ENCODE measurements at regions not wholly inside any gene's neighbourhood (a gene's known extent, or its start where the extent isn't known, plus 50 kb on each side); places are given as distances from the start of the nearest gene placed in this dataset.
"Not testable (repeated sequence)": the region's sequence is repeated elsewhere in the genome, so short reads cannot be mapped to it uniquely, and the experiment has no call there.

GRCh38 chr2:167592441-167592840 is 655.0 kb downstream of the STK39 start:
- DNase-seq (ENCODE audit: low read depth), result no peak

DNA sequence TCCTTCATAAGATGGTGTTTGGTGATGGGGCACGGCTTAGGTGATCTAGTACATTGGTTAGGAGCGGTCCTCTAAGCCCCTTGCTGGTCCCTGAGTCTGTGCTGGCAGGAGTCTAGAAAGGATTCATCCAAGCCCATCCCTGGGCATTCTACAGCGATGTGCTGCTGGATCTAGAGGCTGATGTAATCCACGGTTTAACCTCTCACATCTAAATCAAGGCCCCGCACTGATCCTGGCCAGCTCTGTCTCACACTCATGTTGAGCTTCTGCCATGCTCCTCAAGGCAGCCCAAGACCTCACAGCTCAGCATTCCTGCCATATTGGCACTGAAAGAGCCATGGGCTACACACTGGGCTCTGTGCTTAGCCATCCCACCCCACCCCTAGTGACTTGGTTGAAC is 664.8 kb downstream of the STK39 start:
- no peak for DNase-seq (ENCODE audit: low read depth)

DNA sequence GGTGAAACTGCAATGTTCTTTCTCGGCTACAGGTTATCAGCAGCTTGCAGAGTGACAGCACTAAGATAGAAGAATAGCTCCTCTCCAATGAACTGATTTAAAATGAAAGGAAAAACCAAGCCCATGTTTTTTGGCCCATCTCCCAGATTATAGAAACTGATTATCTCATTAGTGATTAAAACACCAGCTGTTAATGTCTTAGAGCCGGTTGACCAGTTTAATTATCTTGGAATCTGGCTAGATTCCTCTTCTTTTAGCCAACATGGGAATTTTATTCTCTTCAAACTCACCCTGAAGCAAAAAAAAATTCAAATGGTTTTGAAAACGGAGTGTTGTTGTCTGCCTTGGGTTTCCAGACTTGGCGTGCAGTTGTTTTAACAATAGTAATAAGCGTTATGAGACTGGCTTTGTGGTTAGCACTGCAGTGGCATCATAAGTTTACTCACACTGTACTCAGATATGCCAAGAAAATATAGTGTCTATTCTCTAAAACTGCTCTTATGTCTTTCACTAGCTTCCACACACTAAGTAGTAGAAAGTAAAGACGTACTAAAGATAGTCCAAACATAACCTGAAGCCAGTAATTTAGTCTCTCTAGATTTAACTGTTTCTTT is 665.3 kb downstream of the STK39 start:
- peak; percentile 17 for DNase-seq (ENCODE audit: low read depth)

DNA sequence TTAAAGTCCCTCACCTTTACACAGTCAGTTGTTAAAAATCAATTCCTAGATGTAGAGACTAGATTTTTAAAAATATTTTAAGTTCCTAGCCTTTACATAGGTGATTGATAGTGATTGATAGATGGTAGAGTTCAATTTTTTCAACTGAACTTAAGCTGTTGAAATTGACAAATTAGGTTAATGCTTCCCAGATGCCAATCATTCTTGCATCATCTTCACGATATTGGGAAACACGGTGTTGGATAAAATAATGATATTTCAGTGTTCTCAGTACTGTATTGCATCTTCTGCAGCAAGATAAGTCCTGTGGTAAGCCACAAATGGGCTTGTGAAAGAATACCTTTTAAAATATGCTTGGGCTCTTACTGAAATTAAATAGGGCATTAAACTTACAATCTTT is 667.6 kb downstream of the STK39 start:
- DNase-seq (ENCODE audit: low read depth), result no peak

DNA sequence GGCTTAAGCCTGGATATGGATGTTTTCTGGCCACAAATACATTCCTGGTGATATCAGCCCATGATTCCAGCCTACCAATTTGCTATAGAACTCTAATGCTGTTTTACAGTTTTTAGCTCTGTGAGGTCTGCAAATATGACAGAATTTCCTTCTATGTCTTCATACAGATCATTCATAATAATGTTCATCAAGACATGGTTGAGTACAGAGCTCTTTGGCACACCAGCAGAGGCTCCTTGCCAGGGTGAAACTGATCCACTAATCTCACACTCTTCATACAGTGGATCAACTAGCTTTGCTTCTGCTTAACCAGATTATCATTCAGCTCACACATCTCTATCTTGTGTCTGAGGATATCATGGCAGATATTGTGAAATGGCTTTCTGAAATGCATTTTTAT is 672.1 kb downstream of the STK39 start:
- DNase-seq (ENCODE audit: low read depth), result no peak

DNA sequence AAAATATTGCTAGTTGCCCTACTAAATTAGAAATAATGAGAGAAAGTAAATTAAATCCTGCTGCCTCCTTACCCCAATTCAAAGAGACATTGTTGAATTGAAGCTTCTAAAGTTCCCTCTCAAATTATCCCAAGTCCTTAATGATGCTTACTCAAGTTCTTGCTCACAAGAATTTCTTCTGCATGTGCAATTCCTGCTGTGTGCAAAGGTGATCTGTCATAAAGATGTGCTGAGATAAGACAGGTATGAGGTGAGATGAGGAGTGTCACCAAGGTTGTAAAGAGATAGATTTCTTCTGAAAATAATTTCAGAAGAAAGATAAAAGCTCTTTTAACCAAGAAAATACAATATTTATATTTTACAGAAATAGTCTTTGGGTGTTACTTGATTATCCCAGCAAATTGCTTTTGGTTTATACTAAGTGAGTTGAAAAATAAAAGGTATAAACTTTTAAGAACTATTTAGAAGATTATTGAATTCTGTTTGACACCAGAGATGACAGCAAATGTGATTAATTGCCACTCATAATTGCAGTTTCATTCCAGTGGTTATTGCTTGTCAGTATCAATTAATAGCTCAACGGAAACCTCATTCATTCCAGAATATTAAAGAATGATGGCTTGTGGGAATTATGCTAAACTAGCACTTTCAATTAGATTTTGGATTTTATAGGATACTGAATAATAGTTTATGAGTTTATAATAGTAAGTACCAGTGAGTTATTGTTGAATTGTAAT is 674.3 kb downstream of the STK39 start:
- DNase-seq (ENCODE audit: low read depth), result no peak

GRCh38 chr2:167570370-167570769 is 677.0 kb downstream of the STK39 start:
- no peak for DNase-seq (ENCODE audit: low read depth)

DNA sequence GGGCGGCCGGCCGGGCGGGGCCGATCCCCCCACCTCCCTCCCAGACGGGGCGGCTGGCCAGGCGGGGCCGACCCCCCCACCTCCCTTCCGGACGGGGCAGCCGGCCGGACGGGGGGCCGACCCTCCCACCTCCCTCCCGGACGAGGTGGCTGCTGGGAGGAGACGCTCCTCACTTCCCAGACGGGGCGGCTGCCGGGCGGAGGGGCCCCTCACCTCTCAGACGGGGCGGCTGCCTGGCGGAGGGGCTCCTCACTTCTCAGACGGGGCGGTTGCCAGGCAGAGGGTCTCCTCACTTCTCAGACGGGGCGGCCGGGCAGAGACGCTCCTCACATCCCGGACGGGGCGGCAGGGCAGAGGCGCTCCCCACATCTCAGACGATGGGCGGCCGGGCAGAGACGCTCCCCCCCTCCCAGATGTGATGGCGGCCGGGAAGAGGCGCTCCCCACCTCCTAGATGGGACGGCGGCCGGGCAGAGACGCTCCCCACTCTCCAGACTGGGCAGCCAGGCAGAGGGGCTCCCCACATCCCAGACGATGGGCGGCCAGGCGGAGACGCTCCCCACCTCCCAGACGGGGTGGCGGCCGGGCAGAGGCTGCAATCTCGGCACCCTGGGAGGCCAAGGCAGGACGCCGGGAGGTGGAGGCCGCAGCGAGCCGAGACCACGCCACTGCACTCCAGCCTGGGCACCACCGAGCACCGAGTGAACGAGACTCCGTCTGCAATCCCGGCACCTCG is 675.8 kb downstream of the XIRP2 start:
- DNase-seq (ENCODE audit: low read depth), result not testable (repeated sequence)

DNA sequence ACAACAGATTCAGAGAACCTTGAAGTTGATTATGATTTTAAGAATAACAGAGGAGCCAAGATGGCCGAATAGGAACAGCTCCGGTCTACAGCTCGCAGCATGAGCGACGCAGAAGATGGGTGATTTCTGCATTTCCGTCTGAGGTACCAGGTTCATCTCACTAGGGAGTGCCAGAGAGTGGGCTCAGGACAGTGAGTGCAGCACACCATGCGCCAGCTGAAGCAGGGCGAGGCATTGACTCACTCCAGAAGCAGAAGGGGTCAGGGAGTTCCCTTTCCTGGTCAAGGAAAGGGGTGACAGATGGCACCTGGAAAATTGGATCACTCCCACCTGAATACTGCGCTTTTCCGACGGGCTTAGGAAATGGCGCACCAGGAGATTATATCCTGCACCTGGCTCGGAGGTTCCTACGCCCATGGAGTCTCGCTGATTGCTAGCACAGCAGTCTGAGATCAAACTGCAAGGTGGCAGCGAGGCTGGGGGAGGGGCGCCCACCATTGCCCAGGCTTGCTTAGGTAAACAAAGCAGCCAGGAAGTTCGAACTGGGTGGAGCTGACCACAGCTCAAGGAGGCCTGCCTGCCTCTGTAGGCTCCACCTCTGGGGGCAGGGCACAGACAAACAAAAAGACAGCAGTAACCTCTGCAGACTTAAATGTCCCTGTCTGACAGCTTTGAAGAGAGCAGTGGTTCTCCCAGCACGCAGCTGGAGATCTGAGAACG is 670.2 kb downstream of the XIRP2 start:
- not testable (repeated sequence) for DNase-seq (ENCODE audit: low read depth)

GRCh38 chr2:167555098-167555720 is 666.9 kb downstream of the XIRP2 start:
- no peak for DNase-seq (ENCODE audit: low read depth)

DNA sequence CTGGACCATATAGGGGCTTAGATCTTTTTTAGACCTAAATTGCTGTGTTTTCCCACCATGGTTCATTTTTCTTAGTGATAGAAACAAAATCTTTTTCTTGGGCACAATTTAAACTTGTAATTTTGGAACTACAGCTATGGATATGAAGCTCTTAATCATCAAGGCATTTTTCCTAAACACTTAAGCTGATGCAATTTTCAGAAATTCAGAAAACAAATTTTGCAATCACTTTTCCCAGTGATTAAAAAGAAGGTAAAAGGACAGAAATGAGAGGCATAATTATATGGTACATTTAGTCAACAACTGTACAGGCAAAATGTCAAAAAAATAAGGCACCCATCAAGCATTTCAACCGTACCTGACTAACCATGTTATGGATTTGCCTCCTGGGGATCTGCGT is 665.4 kb downstream of the XIRP2 start:
- DNase-seq (ENCODE audit: low read depth), result no peak

DNA sequence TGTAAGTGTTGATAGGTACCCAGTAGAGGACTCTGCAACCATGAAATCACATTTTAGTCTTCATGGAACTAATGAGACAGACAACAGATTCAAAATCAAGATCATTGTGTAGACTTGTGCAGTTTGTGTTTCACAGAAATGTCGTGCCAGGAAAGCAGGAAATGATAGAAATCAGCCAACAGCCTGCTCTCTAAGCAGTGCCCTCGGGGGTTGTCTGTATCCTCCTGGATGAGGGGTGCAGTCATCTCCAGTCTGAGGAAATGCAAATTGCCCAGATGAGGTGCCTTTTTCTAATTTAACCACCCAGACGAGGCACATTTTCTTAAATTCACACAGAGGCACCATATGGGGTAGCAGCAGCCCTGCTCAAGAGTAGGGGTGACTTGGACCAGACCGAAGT is 663.1 kb downstream of the XIRP2 start:
- no peak for DNase-seq (ENCODE audit: low read depth)

- peak; percentile 53 for DNase-seq (ENCODE audit: low read depth)
Observed at GRCh38 chr2:167550448-167550847, 662.2 kb downstream of the XIRP2 start.

- no peak for DNase-seq (ENCODE audit: low read depth)
Observed at GRCh38 chr2:167548396-167548795, 660.1 kb downstream of the XIRP2 start.

GRCh38 chr2:167544602-167545001 is 656.3 kb downstream of the XIRP2 start:
- DNase-seq (ENCODE audit: low read depth), result no peak

GRCh38 chr2:167543721-167544120 is 655.4 kb downstream of the XIRP2 start:
- DNase-seq (ENCODE audit: low read depth), result no peak

DNA sequence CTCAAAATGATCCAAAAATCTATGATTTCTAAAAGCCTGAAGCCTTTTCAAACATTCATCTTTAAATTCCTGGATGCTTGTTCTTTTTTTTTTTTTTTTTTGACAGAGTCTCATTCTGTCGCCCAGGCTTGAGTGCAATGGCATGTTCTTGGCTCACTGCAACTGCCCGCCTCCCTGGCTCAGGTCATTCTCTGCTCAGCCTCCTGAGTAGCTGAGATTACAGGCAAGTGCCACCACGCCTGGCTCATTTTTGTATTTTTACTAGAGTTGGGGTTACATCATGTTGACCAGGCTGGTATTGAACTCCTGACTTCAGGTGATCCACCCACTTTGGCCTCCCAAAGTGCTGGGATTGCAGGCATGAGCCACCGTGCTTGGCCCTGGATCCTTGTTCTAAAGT is 649.5 kb downstream of the XIRP2 start:
- DNase-seq (ENCODE audit: low read depth), result no peak

DNA sequence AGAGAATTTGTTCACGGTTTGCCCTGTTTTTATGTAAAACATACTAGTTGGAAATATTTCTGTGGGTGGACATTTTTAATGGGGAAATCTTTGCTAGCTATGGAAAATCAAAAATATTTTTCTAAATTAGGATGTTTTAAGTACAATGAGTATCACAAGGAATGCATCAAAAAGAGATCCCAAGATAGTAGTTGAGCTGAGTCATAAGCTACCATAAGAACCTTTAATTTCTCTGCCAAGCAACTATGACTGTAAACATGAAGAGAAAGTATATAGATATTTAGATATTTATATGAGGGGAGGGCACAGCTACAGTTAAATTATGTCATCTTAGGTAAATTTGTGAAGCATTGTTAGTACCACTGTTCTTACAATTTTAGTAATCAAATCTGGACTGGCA is 646.2 kb downstream of the XIRP2 start:
- no peak for DNase-seq (ENCODE audit: low read depth)

DNA sequence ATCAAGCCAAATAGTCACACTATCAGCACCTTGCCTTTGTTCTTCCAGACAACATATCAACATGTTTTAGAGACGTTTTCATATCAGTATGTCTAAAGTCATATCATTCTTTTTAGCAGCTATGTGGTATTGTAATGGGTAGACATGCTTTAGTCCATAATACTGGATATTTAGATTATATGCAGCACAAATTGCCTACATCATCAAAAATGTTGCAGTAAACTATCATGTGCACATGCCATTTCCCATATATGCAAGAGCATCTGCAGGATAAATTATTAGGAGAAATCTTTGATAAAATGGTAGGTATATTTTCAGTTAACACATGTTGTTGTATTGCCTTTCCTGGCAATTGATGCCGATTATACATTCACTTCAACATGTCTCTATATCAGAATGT is 636.5 kb downstream of the XIRP2 start:
- DNase-seq (ENCODE audit: low read depth), result no peak

GRCh38 chr2:167510071-167510759 is 621.9 kb downstream of the XIRP2 start:
- no peak for DNase-seq (ENCODE audit: low read depth)

GRCh38 chr2:167509586-167509985 is 621.3 kb downstream of the XIRP2 start:
- peak; percentile 98 for DNase-seq (ENCODE audit: low read depth)

All from renal cortical epithelial cell (primary cell).